AG04450 (cell line): ENCODE measurements at regions not wholly inside any gene's neighbourhood (a gene's known extent, or its start where the extent isn't known, plus 50 kb on each side); places are given as distances from the start of the nearest gene placed in this dataset.

Experiments used
- CTCF ChIA-PET: fragments of 300-600, 350-600 bp; formaldehyde crosslinking; extraction: SDS; loops from one replicate; lab custom pipeline; 2022; ENCODE audit warnings: antibody characterized with exemption, inconsistent platforms; lab: Charles Lee
- POLR2A ChIA-PET: fragments of 350-600 bp; formaldehyde crosslinking; extraction: SDS; loops from one replicate; lab custom pipeline; 2021; ENCODE audit warnings: antibody characterized with exemption, inconsistent platforms; lab: Yijun Ruan, JAX
- DNase-seq: peaks from one replicate; pipeline ENCODE4 v3.0.0-alpha.2; 2011; ENCODE audit warnings: low read depth, low spot score
- H3K27ac ChIP-seq: one replicate; pipeline ENCODE4 v1.5.1; 2012; ENCODE audit warnings: low read depth, low read length, control low read depth
- H3K27me3 ChIP-seq: one replicate; pipeline ENCODE4 v1.6.0; 2012; ENCODE audit warnings: low read length; ENCODE audit not compliant: control insufficient read depth, insufficient read depth
- H3K4me3 ChIP-seq: 2 replicates; pipeline ENCODE4 v1.5.1; 2011; ENCODE audit warnings: mild to moderate bottlenecking, low read depth, low read length, control low read depth
- H3K9me3 ChIP-seq: 2 replicates; pipeline ENCODE4 v1.5.1; 2012; ENCODE audit warnings: low read length; ENCODE audit not compliant: control insufficient read depth, insufficient read depth
- TF ChIP-seq, protein P1 (sequence below): IDR thresholded peaks from 2 replicates; pipeline ENCODE4 v1.5.1; 2011; ENCODE audit warnings: low read depth, low read length, control low read depth, inconsistent platforms

- no peaks in the 10 kb centered on the region for H3K27me3 ChIP-seq
- CTCF ChIA-PET = interaction anchor here (1.1 kb wide), 1 partner anchor 317 kb away, joined by 3 read pairs; no protein-coding TSS in a partner anchor
- H3K27ac ChIP-seq = no peak overlapping the region
- POLR2A ChIA-PET = interaction anchor here (0.6 kb wide), 1 partner anchor 111 kb away, joined by 5 read pairs; no protein-coding TSS in a partner anchor
- no peaks in the 10 kb centered on the region for H3K9me3 ChIP-seq
- TF ChIP-seq, protein P1, sequence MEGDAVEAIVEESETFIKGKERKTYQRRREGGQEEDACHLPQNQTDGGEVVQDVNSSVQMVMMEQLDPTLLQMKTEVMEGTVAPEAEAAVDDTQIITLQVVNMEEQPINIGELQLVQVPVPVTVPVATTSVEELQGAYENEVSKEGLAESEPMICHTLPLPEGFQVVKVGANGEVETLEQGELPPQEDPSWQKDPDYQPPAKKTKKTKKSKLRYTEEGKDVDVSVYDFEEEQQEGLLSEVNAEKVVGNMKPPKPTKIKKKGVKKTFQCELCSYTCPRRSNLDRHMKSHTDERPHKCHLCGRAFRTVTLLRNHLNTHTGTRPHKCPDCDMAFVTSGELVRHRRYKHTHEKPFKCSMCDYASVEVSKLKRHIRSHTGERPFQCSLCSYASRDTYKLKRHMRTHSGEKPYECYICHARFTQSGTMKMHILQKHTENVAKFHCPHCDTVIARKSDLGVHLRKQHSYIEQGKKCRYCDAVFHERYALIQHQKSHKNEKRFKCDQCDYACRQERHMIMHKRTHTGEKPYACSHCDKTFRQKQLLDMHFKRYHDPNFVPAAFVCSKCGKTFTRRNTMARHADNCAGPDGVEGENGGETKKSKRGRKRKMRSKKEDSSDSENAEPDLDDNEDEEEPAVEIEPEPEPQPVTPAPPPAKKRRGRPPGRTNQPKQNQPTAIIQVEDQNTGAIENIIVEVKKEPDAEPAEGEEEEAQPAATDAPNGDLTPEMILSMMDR = no peak
- DNase-seq = no peak
- no peak overlapping the region for H3K4me3 ChIP-seq
Observed at GRCh38 chr12:77469578-77470333, 360.9 kb upstream of the NAV3 start.

DNA sequence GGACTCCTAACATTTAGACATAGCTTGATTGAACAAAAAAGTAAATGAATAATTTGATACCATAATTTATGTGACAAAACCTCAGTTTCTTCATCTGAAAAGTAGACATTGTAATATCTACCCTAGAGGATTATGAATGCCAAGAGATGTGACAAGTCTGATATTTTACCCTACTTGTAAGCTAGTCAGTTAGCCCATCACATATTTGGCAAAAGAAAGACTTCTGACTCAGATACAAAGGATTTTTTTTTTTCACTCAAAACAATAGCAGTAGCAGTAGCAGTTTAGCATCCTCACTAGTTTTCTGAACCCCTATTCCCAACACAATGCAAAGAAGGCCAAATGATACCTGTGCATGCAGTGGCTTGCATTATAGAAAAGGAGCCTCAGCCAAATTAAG lies 377.3 kb upstream of the E2F7 start:
- TF ChIP-seq, protein P1 = no peak
- ChIA-PET CTCF (interaction anchor here (0.6 to 0.7 kb wide), 2 partner anchors 31 to 120 kb away, joined by 3 to 9 read pairs; no protein-coding TSS in a partner anchor), POLR2A (no interaction called here)

GRCh38 chr12:77439749-77440148 lies 374.4 kb upstream of the E2F7 start:
- Histone ChIP-seq H3K9me3 (no peaks in the 10 kb centered on the region), H3K4me3 (no peak overlapping the region), H3K27me3 (no peaks in the 10 kb centered on the region), H3K27ac (no peak overlapping the region)
- ChIA-PET POLR2A (no interaction called here), CTCF (interaction anchor here (0.6 to 0.9 kb wide), 2 partner anchors 29 to 287 kb away, joined by 3 read pairs; no protein-coding TSS in a partner anchor)
- TF ChIP-seq, protein P1 = no peak
- no peak for DNase-seq

More for the DNA sequence above, 377.3 kb upstream of the E2F7 start:
- Histone ChIP-seq H3K4me3 (no peak overlapping the region), H3K27ac (no peak overlapping the region), H3K27me3 (no peaks in the 10 kb centered on the region), H3K9me3 (no peaks in the 10 kb centered on the region)
- DNase-seq = no peak

GRCh38 chr12:77438644-77439043 lies 373.3 kb upstream of the E2F7 start:
- H3K9me3 ChIP-seq = no peaks in the 10 kb centered on the region
- DNase-seq = no peak
- POLR2A ChIA-PET = no interaction called here
- no peaks in the 10 kb centered on the region for H3K27me3 ChIP-seq
- CTCF ChIA-PET = no interaction called here
- no peak overlapping the region for H3K4me3 ChIP-seq
- H3K27ac ChIP-seq = no peak overlapping the region
- TF ChIP-seq, protein P1 = no peak

DNA sequence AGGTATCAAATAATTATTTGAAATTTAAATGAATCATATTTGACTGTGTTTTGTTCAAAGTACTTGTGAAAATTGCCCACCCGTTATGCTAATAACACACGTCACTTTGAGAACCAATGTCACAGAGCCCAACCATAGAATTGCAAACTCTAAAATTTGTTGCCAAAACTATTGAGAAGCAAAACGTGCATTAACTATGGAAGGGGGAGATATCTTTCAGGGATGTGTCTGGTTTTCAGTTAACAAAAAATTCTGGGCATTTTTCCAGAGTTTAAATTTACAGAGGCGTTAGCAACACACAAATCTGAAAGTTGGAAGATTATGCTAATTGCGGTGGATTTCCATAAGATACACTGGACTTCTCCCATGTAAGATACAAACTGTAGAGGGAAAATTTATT lies 371.8 kb upstream of the E2F7 start:
- H3K27ac ChIP-seq = no peak overlapping the region
- TF ChIP-seq, protein P1 = no peak

More for the DNA sequence above, 371.8 kb upstream of the E2F7 start:
- no peak overlapping the region for H3K4me3 ChIP-seq
- H3K27me3 ChIP-seq = no peaks in the 10 kb centered on the region
- ChIA-PET POLR2A (no interaction called here), CTCF (no interaction called here)
- no peak for DNase-seq
- H3K9me3 ChIP-seq = no peaks in the 10 kb centered on the region
